Bronchial epithelial cell (primary cell): ENCODE measurements at regions not wholly inside any gene's neighbourhood (a gene's known extent, or its start where the extent isn't known, plus 50 kb on each side); places are given as distances from the start of the nearest gene placed in this dataset.

Source experiments
- DNase-seq: peaks from one replicate; pipeline ENCODE4 v3.0.0-alpha.2; 2010; ENCODE audit warnings: low read depth
- FAIRE-seq: peaks from 2 replicates; lab custom pipeline; 2011; peaks lifted over from hg19 to GRCh38; lab: Jason Lieb, UNC
- H3K27me3 ChIP-seq: 2 replicates; pipeline ENCODE4 v1.5.1; 2011; ENCODE audit warnings: low read length; ENCODE audit not compliant: control insufficient read depth, insufficient read depth
- H3K36me3 ChIP-seq: 2 replicates; pipeline ENCODE4 v1.5.1; 2011; ENCODE audit warnings: low read length; ENCODE audit not compliant: control insufficient read depth, insufficient read depth
- H3K4me3 ChIP-seq: 2 replicates; pipeline ENCODE4 v1.5.1; 2011; ENCODE audit warnings: mild to moderate bottlenecking, low read depth, low read length, control low read depth
- TF ChIP-seq, protein P1 (sequence below): IDR thresholded peaks from 2 replicates; pipeline ENCODE4 v1.5.1; 2011; ENCODE audit warnings: mild to moderate bottlenecking, moderate library complexity, low read length, control low read depth, inconsistent platforms; ENCODE audit not compliant: insufficient read depth, severe bottlenecking

DNA sequence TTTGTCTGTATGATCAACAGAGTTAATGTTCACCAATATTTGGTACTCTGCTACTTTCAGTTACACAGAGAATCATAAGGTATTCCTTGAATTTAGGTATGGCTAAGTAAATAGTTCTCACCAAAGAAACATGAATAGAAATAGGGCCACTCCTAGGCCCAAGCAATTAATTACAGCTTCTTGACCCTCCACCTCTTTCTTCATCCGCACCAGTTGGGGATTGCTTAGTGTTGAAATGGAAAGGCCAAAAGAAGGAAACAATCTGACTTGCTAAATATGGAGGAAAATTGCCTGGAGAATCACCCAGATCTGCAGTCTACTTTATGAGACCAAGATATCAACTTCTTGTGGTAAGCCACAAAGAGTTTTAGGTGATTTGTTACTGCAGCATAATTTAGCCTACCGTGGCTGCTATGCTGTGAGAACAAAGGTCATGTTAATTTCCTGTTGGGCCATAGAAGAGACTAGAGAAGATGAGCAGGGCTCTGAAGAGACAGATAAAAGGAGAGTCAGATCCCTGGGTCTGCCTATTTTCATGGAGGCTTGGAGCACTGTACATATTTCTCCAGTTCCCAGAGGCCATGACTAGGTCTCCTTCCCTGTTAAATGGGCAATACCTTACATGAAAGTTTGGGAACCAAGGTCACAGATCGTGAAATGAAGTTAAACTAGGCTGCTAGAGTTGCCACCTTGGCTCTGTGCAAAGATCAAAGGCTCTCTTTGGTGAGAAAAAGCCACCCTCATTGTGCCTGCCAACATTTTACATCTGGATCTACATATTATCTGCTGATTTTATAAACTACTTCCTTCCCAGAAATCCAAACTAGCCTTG is 93.3 kb upstream of the GDF10 start:
- TF ChIP-seq, protein P1, sequence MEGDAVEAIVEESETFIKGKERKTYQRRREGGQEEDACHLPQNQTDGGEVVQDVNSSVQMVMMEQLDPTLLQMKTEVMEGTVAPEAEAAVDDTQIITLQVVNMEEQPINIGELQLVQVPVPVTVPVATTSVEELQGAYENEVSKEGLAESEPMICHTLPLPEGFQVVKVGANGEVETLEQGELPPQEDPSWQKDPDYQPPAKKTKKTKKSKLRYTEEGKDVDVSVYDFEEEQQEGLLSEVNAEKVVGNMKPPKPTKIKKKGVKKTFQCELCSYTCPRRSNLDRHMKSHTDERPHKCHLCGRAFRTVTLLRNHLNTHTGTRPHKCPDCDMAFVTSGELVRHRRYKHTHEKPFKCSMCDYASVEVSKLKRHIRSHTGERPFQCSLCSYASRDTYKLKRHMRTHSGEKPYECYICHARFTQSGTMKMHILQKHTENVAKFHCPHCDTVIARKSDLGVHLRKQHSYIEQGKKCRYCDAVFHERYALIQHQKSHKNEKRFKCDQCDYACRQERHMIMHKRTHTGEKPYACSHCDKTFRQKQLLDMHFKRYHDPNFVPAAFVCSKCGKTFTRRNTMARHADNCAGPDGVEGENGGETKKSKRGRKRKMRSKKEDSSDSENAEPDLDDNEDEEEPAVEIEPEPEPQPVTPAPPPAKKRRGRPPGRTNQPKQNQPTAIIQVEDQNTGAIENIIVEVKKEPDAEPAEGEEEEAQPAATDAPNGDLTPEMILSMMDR: no peak
- Histone ChIP-seq H3K27me3 (no peaks in the 10 kb centered on the region), H3K36me3 (no peaks in the 10 kb centered on the region), H3K4me3 (no peak overlapping the region)
- FAIRE-seq (no peak), DNase-seq (no peak)

DNA sequence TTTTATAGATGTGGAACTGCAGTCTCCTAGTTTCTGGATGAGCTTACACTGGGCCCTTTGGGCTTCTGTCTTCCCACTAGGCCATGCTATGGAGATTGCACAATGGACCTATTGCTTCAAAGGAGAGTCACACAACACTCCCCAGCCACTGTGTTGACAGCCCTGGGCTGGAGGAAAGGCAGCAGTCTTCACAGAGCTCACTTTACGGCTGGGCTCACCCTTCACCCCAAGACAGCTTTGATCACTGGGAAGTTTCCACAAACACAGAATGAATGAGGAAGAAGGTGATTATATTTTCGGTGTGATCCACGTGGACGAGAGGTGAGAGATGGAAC is 92.7 kb upstream of the GDF10 start:
- no peaks in the 10 kb centered on the region for H3K36me3 ChIP-seq
- no peak overlapping the region for H3K4me3 ChIP-seq
- TF ChIP-seq, protein P1: no peak
- DNase-seq: no peak
- H3K27me3 ChIP-seq: no peaks in the 10 kb centered on the region
- no peak for FAIRE-seq

- DNase-seq: no peak
- H3K36me3 ChIP-seq: no peaks in the 10 kb centered on the region
- FAIRE-seq: no peak
- no peaks in the 10 kb centered on the region for H3K27me3 ChIP-seq
- TF ChIP-seq, protein P1: no peak
- H3K4me3 ChIP-seq: no peak overlapping the region
Observed at GRCh38 chr10:47207894-47208469, 92.0 kb upstream of the GDF10 start.

GRCh38 chr10:47209466-47209865 is 90.5 kb upstream of the GDF10 start:
- Histone ChIP-seq H3K4me3 (no peak overlapping the region), H3K27me3 (no peaks in the 10 kb centered on the region), H3K36me3 (no peaks in the 10 kb centered on the region)
- DNase-seq (no peak), FAIRE-seq (no peak)
- TF ChIP-seq, protein P1: no peak

DNA sequence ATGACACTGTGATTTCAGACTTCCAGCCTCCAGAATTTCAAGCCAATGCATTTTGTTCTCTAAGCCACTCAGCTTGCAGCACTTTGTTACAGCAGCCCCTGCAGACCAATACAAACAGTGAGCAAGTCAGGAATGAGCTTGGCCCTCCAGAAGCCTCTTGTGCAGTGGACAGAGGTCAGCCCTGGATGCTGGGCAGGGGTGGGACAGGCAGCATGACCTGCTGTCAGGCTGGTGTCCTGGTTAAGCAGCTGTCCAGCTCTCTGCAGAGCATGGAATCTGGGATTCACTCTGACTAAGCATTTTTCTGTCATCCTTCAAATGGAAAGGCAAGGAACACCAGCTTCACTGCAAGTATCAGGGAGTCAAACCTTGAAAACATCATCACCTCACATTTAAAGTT is 85.5 kb upstream of the GDF10 start:
- FAIRE-seq (no peak), DNase-seq (no peak)
- Histone ChIP-seq H3K36me3 (no peaks in the 10 kb centered on the region), H3K4me3 (no peak overlapping the region), H3K27me3 (peaks cover 2% of the 10 kb centered on the region)
- TF ChIP-seq, protein P1: no peak
